NCI-H128 (cell line): ENCODE measurements at regions not wholly inside any gene's neighbourhood (a gene's known extent, or its start where the extent isn't known, plus 50 kb on each side); places are given as distances from the start of the nearest gene placed in this dataset.

Experiments used
- DNase-seq: peaks from one replicate; lab custom pipeline; 2025; ENCODE audit not compliant: unreplicated experiment; lab: John Stamatoyannopoulos, UW

- no peak for DNase-seq
Observed at GRCh38 chr2:82652117-82652516, 1807.0 kb downstream of the SUCLG1 start.

- DNase-seq = no peak
Observed at GRCh38 chr2:82650038-82650437, 1809.0 kb downstream of the SUCLG1 start.

- no peak for DNase-seq
Observed at GRCh38 chr2:82641598-82642180, 1817.4 kb downstream of the SUCLG1 start.

GRCh38 chr2:82636402-82637020, 1822.6 kb downstream of the SUCLG1 start:
- no peak for DNase-seq

GRCh38 chr2:82599021-82599420, 1860.1 kb downstream of the SUCLG1 start:
- no peak for DNase-seq

- no peak for DNase-seq
Observed at GRCh38 chr2:82596581-82596980, 1862.5 kb downstream of the SUCLG1 start.

GRCh38 chr2:82591718-82592117, 1867.4 kb downstream of the SUCLG1 start:
- no peak for DNase-seq

- no peak for DNase-seq
Observed at GRCh38 chr2:82576656-82577055, 1882.4 kb downstream of the SUCLG1 start.

GRCh38 chr2:82539280-82539621, 1919.8 kb downstream of the SUCLG1 start:
- DNase-seq = no peak

GRCh38 chr2:82538590-82539279, 1920.3 kb downstream of the SUCLG1 start:
- no peak for DNase-seq

GRCh38 chr2:82528288-82528687, 1930.8 kb downstream of the SUCLG1 start:
- DNase-seq = no peak

GRCh38 chr2:82527124-82527523, 1932.0 kb downstream of the SUCLG1 start:
- no peak for DNase-seq

- DNase-seq = no peak
Observed at GRCh38 chr2:82526277-82526676, 1932.8 kb downstream of the SUCLG1 start.

- DNase-seq = no peak
Observed at GRCh38 chr2:82525744-82526143, 1933.3 kb downstream of the SUCLG1 start.

- no peak for DNase-seq
Observed at GRCh38 chr2:82524826-82525225, 1934.3 kb downstream of the SUCLG1 start.

GRCh38 chr2:82511894-82512293, 1947.2 kb downstream of the SUCLG1 start:
- DNase-seq = no peak

- DNase-seq = no peak
Observed at GRCh38 chr2:82508702-82509101, 1950.4 kb downstream of the SUCLG1 start.

- no peak for DNase-seq
Observed at GRCh38 chr2:82507657-82508056, 1951.4 kb downstream of the SUCLG1 start.

- no peak for DNase-seq
Observed at GRCh38 chr2:82501217-82501616, 1957.9 kb downstream of the SUCLG1 start.

- no peak for DNase-seq
Observed at GRCh38 chr2:82498777-82499443, 1960.2 kb downstream of the SUCLG1 start.

- no peak for DNase-seq
Observed at GRCh38 chr2:82494739-82495138, 1964.3 kb downstream of the SUCLG1 start.

- DNase-seq = no peak
Observed at GRCh38 chr2:82491591-82491990, 1967.5 kb downstream of the SUCLG1 start.
